DMS53 (cell line): ENCODE measurements at regions not wholly inside any gene's neighbourhood (a gene's known extent, or its start where the extent isn't known, plus 50 kb on each side); places are given as distances from the start of the nearest gene placed in this dataset.
A peak's percentile ranks its signal among the peaks of the same experiment; 100 is the strongest.

Source experiments
- DNase-seq: peaks from one replicate; lab custom pipeline; 2025; lab: John Stamatoyannopoulos, UW

- DNase-seq: no peak
These were observed 53.5 kb upstream of the TIPARP start for GRCh38 chr3:156620901-156621300.

DNA sequence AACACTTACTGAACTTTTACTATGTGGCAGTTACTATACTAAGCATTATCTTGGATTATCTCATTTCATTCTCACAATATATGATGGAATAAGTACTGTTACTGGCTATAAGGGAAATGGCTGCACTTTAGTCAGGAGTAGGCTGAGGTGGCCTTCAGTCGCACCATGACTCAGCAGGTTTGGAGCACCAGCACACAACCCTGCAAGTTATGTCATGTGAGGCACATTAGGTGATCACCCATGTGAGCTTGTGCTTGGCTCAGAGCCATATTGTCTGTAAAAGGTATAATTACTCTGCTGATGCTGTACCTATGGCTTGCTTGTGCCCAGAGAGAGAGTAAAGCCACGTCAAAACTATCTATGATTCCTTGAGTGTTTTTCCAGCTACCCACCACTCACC lies 54.1 kb upstream of the TIPARP start:
- DNase-seq: peak; percentile 71

DNA sequence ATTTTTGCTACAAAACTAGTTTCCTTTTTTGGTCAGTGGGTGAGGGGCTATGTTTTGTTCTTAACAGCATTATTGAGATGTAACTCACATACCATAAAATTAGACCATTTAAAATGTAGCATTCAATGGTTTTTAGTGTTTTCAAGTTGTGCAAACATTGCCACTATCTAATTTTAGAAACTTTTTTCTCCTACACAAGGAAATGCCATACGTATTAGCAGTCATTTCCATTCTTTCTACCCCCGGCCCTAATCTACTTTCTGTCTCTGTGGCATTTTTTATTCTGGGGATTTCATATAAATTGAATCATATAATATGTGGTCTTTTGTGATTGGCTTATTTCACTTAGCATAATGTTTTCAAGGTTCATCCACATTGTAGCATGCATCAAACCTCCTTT lies 55.0 kb upstream of the TIPARP start:
- no peak for DNase-seq

- no peak for DNase-seq
These were observed 56.6 kb upstream of the TIPARP start for GRCh38 chr3:156617781-156618180.

DNA sequence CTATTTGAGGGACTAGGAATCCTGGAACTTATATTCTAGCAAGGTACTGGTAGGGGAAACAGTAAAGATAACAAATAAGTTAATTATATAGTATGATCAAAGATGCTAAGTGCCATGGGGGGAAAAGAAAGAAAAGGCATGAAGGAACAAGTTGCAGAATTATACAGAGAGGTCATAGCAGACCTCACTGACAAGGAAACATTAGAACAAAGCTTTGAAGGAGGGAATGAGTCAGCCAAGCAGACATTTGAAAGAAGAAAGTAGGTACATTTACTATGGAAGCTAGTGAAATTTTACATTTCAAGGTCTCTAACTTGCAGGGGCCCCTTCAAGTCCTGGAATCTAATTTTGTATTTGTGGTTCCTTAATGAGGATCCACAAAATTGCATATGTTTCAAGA lies 57.2 kb upstream of the TIPARP start:
- no peak for DNase-seq

DNA sequence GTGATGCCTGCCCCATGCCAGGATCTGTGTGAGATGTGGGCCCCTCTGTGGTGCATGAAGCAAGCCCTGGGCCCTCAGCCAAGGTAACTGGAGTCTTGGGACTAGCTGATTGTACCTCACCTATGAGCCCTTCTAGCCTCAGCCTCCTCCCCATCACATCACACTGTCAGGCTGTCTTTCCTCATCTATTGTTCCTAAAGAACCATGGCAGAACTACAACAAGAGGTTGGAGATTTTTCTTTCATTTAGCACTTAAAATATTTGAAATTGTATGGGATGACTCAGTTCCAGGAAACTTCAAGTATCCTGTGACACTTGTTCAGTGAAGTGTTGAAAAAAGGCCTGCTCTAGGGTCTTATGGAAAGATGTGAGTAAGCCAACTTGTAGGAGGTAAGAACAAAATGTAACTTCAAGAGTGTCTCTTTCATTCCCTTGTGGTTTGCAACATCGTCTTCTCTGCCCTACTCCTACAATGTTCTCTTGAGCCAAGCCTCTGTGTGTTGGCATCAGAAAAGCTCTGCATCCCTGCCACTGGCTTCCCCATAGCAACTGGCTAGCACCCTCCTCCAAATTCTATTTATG lies 58.7 kb upstream of the TIPARP start:
- peak; percentile 53 for DNase-seq

GRCh38 chr3:156614642-156615511 lies 59.5 kb upstream of the TIPARP start:
- DNase-seq: no peak

DNA sequence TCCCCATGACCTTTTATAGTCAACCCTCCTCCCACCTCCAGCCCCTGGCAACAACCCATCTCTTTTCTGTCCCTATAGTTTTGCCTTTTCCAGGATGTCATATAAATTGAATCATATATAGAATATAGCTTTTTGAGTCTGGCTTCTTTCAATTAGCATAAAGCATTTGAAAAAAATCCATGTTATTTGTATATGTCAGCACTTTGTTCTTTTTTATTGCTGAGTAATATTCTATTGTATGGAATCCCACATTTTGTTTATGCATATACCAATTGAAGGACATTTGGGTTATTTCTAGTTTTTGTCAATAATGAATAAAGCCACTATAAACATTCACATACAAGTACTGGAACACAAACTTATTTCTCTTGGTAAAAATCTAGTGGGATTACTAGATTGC lies 58.0 kb upstream of the SSR3 start:
- no peak for DNase-seq

DNA sequence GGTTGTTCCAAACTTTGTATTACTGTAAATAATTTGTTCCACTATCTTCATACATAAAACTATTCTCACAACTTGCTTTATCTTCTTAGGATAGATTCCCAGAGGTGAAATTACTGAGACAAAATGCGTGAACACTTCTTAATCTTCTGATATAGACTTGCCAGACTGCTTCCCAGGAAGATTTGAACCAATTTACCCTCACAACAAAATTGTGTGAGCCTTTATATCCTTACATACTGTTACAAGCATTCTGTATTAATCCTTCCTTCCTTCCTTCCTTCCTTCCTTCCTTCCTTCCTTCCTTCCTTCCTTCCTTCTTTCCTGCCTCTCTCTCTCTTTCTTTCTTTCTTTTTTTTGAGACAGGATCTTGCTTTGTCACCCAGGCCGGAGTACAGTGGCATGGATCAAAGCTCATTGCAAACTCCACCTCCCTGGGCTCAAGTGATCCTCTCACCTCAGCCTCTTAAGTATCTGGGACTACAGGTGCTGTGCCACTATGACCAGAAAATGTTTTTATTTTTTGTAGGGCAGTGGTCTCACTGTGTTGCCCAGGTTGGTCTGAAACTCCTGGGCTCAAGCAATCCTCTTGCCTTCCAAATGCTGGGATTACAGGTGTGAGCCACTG lies 57.1 kb upstream of the SSR3 start:
- DNase-seq: peak; percentile 59

DNA sequence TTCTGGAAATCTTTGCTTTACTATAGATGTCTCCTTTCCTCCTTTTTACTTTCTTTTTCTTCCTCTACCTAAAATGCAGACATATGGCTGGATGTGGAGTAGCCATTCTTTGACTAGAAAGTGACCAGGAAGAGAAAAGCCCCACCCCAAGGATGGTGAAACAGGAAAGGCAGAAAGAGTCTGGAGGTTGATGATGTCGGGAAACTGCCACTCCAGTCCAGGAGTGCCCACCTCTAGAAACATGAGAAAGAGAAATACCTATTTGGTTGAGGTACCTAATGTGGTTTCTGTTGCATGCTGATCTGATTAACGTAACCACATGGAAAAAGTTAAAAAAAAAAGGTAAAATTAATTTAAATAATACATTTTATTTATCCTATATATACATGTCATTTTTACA lies 55.2 kb upstream of the SSR3 start:
- DNase-seq: no peak

DNA sequence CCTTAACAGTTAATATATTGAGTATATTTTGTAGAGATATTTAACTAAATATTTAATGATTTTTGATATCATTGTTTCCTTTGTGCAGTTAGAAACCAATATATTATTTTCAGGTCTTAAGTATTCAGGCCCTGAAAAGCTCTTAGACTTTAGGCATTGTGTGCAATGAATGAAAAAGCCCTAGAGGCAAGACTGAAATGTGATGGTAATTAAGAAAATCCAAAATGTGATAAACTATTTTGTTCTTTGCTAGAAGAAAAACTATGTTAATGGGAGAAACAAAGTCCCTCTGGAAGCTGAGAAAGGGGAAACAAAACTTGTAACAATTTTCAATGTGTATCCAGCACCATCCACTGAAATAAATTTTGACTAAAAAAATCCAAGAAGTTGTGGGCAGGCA lies 54.6 kb upstream of the SSR3 start:
- no peak for DNase-seq

- no peak for DNase-seq
These were observed 53.9 kb upstream of the SSR3 start for GRCh38 chr3:156608601-156609514.

DNA sequence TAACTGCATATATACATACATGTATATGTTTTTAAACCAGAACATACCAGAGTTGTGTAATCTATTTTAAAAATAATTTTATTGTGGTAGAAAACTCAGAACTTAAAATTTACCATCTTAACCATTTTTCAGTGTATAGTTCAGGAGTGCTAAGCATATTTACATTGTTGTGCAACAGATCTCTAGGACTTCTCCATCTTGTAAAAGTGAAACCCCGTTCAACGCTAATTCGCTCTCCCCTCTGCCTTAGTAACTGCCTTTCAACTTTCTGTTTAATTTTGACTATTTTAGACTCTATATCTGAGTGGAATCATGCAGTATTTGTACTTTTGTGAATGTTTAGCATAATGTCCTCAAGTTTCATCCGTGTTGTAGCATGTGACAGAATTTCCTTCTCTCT lies 51.8 kb upstream of the SSR3 start:
- DNase-seq: peak; percentile 13

DNA sequence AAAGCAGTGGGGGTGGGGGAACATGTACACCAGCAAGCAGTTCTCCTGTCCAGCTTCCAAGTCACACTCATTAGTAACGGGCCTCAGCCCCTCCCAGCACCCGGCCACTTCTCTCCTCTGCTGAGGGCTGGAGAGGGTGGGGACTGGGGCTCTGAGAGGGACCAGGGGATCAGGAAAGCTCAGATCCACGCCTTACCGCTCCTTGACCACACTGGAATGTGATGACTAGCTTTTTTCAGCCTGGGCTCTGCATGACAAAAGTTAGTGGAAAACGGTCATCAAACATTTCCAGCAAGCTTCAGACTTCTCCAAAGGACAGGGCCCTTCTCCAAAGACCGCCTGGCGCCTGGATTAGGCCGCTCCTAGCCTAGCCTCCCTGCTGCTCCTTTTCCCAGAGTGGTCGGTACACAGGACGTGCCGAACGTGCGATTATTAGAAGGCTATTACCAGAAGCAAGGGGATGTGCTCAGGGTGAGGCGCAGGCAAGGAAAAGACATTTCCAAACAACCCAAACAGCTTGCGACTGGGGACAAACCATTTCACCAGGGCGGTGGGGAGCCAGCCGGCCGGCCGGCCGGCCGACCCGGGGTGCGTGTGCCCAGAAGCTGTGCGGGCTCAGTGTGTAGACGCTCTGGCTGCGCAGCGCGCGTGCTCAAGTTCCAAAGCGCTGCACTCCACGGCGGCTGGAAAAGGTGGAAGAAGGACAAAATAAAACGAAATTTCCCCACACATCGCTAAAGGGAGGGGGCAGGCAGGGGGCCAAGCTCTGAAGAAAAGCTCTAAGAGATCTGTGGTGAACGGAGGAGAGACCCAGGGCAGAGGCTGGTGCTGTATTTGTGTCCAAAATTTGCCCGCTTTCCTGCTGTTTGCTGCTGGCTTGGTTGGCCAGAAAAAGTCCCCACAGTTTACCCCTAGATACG lies 51.0 kb upstream of the SSR3 start:
- peak; percentile 65 for DNase-seq

- no peak for DNase-seq
These were observed 49.8 kb upstream of the SSR3 start for GRCh38 chr3:156604642-156605144.
